ENCODE measurements at regions not wholly inside any gene's neighbourhood (a gene's known extent, or its start where the extent isn't known, plus 50 kb on each side); places are given as distances from the start of the nearest gene placed in this dataset.

DNA sequence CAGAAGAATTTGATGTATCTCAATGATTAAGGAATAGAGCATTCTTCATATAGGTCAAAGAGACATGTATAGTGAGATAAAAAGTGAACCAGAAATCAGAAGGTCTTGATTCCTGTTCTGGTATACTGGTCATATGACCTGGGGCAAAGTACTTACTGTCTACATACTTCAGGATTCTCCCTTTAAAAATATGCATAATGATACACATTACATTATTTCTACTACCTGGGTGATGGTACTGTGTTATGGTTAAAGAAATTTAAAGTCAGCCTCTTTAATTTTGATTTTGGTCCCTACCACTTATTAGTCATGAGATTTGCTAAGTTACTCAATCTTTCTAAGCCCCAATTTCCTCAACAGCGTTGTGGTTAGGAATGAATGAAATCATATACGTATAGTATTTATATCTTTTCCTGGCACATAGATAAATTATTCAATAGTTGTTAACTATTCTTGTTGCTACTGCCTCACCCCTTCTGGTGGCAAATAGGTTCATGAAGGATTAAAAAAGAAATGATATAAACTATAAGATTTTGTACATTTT, 984.1 kb downstream of the TLE4 start:
- TF ChIP-seq CTCF (IDR thresholded peaks at IDR 0.05; ENCODE audit: poor library complexity) (no peak), EZH2 (IDR thresholded peaks at IDR 0.05; ENCODE audit: borderline replicate concordance) (no peak), EZH2phosphoT487 (IDR thresholded peaks at IDR 0.05; ENCODE audit: low read depth, severe bottlenecking, unreplicated experiment) (no peak)

Measured in hepatocyte (in vitro differentiated cells).